NCI-H1930 (cell line): ENCODE measurements at regions not wholly inside any gene's neighbourhood (a gene's known extent, or its start where the extent isn't known, plus 50 kb on each side); places are given as distances from the start of the nearest gene placed in this dataset.
A peak's percentile ranks its signal among the peaks of the same experiment; 100 is the strongest.

Experiments
- DNase-seq, 2 experiments: peaks; one replicate each; lab custom pipeline; 2025; lab: John Stamatoyannopoulos, UW

GRCh38 chr2:8583400-8584173 is 98.3 kb upstream of the ID2 start:
- no peak for DNase-seq

- DNase-seq, result no peak
Measured at GRCh38 chr2:8584174-8585066, 97.4 kb upstream of the ID2 start.

- no peak for DNase-seq
Measured at GRCh38 chr2:8586457-8587051, 95.3 kb upstream of the ID2 start.

GRCh38 chr2:8587251-8587791 is 94.5 kb upstream of the ID2 start:
- no peak for DNase-seq

GRCh38 chr2:8587920-8588830 is 93.7 kb upstream of the ID2 start:
- DNase-seq, result no peak

- no peak for DNase-seq
Measured at GRCh38 chr2:8588831-8589191, 93.0 kb upstream of the ID2 start.

- DNase-seq, result no peak
Measured at GRCh38 chr2:8589721-8590120, 92.1 kb upstream of the ID2 start.

GRCh38 chr2:8590938-8591337 is 90.9 kb upstream of the ID2 start:
- peak in 1 of 2 experiments; percentile 15 for DNase-seq

GRCh38 chr2:8592736-8593135 is 89.1 kb upstream of the ID2 start:
- no peak for DNase-seq

- DNase-seq, result no peak
Measured at GRCh38 chr2:8593243-8593642, 88.6 kb upstream of the ID2 start.

- DNase-seq, result no peak
Measured at GRCh38 chr2:8594731-8595427, 87.0 kb upstream of the ID2 start.

- DNase-seq, result no peak
Measured at GRCh38 chr2:8595428-8595805, 86.4 kb upstream of the ID2 start.

GRCh38 chr2:8595811-8596600 is 85.8 kb upstream of the ID2 start:
- no peak for DNase-seq

- no peak for DNase-seq
Measured at GRCh38 chr2:8597094-8597493, 84.8 kb upstream of the ID2 start.

- no peak for DNase-seq
Measured at GRCh38 chr2:8597559-8598225, 84.2 kb upstream of the ID2 start.

GRCh38 chr2:8598295-8599165 is 83.3 kb upstream of the ID2 start:
- DNase-seq, result no peak

GRCh38 chr2:8599421-8600242 is 82.2 kb upstream of the ID2 start:
- no peak for DNase-seq

GRCh38 chr2:8600456-8600855 is 81.4 kb upstream of the ID2 start:
- DNase-seq, result no peak
